ENCODE measurements at regions not wholly inside any gene's neighbourhood (a gene's known extent, or its start where the extent isn't known, plus 50 kb on each side); places are given as distances from the start of the nearest gene placed in this dataset.

- no peaks in the 10 kb centered on the region for H3K36me3 ChIP-seq (ENCODE audit: insufficient read depth, low read length)
- no peaks in the 10 kb centered on the region for H3K27me3 ChIP-seq (ENCODE audit: insufficient read depth, low read length)
- no peak overlapping the region for H3K4me2 ChIP-seq (ENCODE audit: low read length)
- no peaks in the 10 kb centered on the region for H3F3A ChIP-seq (ENCODE audit: insufficient read depth, low read length)
- H4K20me1 ChIP-seq (ENCODE audit: insufficient read depth, low read length): no peaks in the 10 kb centered on the region
- H3K9me3 ChIP-seq (ENCODE audit: low read length): no peaks in the 10 kb centered on the region
- H2AFZ ChIP-seq (ENCODE audit: low read length): no peak overlapping the region
- no peaks in the 10 kb centered on the region for H3K4me1 ChIP-seq (ENCODE audit: insufficient read depth, low read length, severe bottlenecking)
- H3K4me3 ChIP-seq (ENCODE audit: low read depth, low read length, poor library complexity, severe bottlenecking): no peak overlapping the region
- H3K27ac ChIP-seq (ENCODE audit: low read depth, low read length, poor library complexity, severe bottlenecking): no peak overlapping the region
- TF ChIP-seq CTCF (IDR thresholded peaks at IDR 0.05; ENCODE audit: low read length) (no peak), EZH2 (IDR thresholded peaks at IDR 0.05; ENCODE audit: borderline replicate concordance, low read length) (no peak)
- no peaks in the 10 kb centered on the region for H3K79me2 ChIP-seq (ENCODE audit: insufficient read depth, low read length)
- H3K9ac ChIP-seq (ENCODE audit: low read length): no peak overlapping the region
- no peaks in the 10 kb centered on the region for H3K9me2 ChIP-seq (ENCODE audit: low read depth, low read length)
These were observed 200.7 kb upstream of the PWP1 start for GRCh38 chr12:107484941-107485340.

- Histone ChIP-seq H3K9me3 (ENCODE audit: low read length) (no peaks in the 10 kb centered on the region), H2AFZ (ENCODE audit: low read length) (no peak overlapping the region), H3K27me3 (ENCODE audit: insufficient read depth, low read length) (no peaks in the 10 kb centered on the region), H3F3A (ENCODE audit: insufficient read depth, low read length) (no peaks in the 10 kb centered on the region), H4K20me1 (ENCODE audit: insufficient read depth, low read length) (no peaks in the 10 kb centered on the region), H3K4me3 (ENCODE audit: low read depth, low read length, poor library complexity, severe bottlenecking) (no peak overlapping the region), H3K79me2 (ENCODE audit: insufficient read depth, low read length) (no peaks in the 10 kb centered on the region), H3K36me3 (ENCODE audit: insufficient read depth, low read length) (no peaks in the 10 kb centered on the region), H3K9me2 (ENCODE audit: low read depth, low read length) (no peaks in the 10 kb centered on the region), H3K4me1 (ENCODE audit: insufficient read depth, low read length, severe bottlenecking) (no peaks in the 10 kb centered on the region), H3K9ac (ENCODE audit: low read length) (no peak overlapping the region), H3K27ac (ENCODE audit: low read depth, low read length, poor library complexity, severe bottlenecking) (no peak overlapping the region), H3K4me2 (ENCODE audit: low read length) (no peak overlapping the region)
- TF ChIP-seq EZH2 (IDR thresholded peaks at IDR 0.05; ENCODE audit: borderline replicate concordance, low read length): no peak
- TF ChIP-seq CTCF (IDR thresholded peaks at IDR 0.05; ENCODE audit: low read length): no peak
These were observed 199.9 kb upstream of the PWP1 start for GRCh38 chr12:107485731-107486130.

GRCh38 chr12:107486140-107486892 is 199.3 kb upstream of the PWP1 start:
- Histone ChIP-seq H3K4me2 (ENCODE audit: low read length) (no peak overlapping the region), H3K9me3 (ENCODE audit: low read length) (no peaks in the 10 kb centered on the region), H3K9me2 (ENCODE audit: low read depth, low read length) (no peaks in the 10 kb centered on the region), H3K9ac (ENCODE audit: low read length) (no peak overlapping the region), H3K27ac (ENCODE audit: low read depth, low read length, poor library complexity, severe bottlenecking) (no peak overlapping the region), H3K27me3 (ENCODE audit: insufficient read depth, low read length) (no peaks in the 10 kb centered on the region), H3K79me2 (ENCODE audit: insufficient read depth, low read length) (no peaks in the 10 kb centered on the region), H3F3A (ENCODE audit: insufficient read depth, low read length) (no peaks in the 10 kb centered on the region), H3K4me1 (ENCODE audit: insufficient read depth, low read length, severe bottlenecking) (no peaks in the 10 kb centered on the region), H2AFZ (ENCODE audit: low read length) (no peak overlapping the region), H3K36me3 (ENCODE audit: insufficient read depth, low read length) (no peaks in the 10 kb centered on the region), H4K20me1 (ENCODE audit: insufficient read depth, low read length) (no peaks in the 10 kb centered on the region), H3K4me3 (ENCODE audit: low read depth, low read length, poor library complexity, severe bottlenecking) (no peak overlapping the region)
- TF ChIP-seq CTCF (IDR thresholded peaks at IDR 0.05; ENCODE audit: low read length) (no peak), EZH2 (IDR thresholded peaks at IDR 0.05; ENCODE audit: borderline replicate concordance, low read length) (no peak)

Data from OCI-LY1 (cell line).